ENCODE measurements at regions not wholly inside any gene's neighbourhood (a gene's known extent, or its start where the extent isn't known, plus 50 kb on each side); places are given as distances from the start of the nearest gene placed in this dataset.
"Not testable (repeated sequence)": the region's sequence is repeated elsewhere in the genome, so short reads cannot be mapped to it uniquely, and the experiment has no call there.

GRCh38 chr18:11468617-11469016 is 140.8 kb upstream of the SLC35G4 start:
- no peak for DNase-seq (ENCODE audit: low read depth)
- no peak overlapping the region for H3K4me3 ChIP-seq (ENCODE audit: low read length)
- TF ChIP-seq CTCF (conservative IDR thresholded peaks at IDR 0.05; ENCODE audit: low read depth, low read length) = no peak

- TF ChIP-seq CTCF (conservative IDR thresholded peaks at IDR 0.05; ENCODE audit: low read depth, low read length) = no peak
Observed at GRCh38 chr18:11468120-11468519, 141.3 kb upstream of the SLC35G4 start.

GRCh38 chr18:11467611-11468010 is 141.8 kb upstream of the SLC35G4 start:
- DNase-seq (ENCODE audit: low read depth) = no peak
- no peak for TF ChIP-seq CTCF (conservative IDR thresholded peaks at IDR 0.05; ENCODE audit: low read depth, low read length)
- H3K4me3 ChIP-seq (ENCODE audit: low read length) = no peak overlapping the region

More at GRCh38 chr18:11468120-11468519, 141.3 kb upstream of the SLC35G4 start:
- DNase-seq (ENCODE audit: low read depth) = no peak
- no peak overlapping the region for H3K4me3 ChIP-seq (ENCODE audit: low read length)

- no peak for TF ChIP-seq CTCF (conservative IDR thresholded peaks at IDR 0.05; ENCODE audit: low read depth, low read length)
- DNase-seq (ENCODE audit: low read depth) = no peak
- no peak overlapping the region for H3K4me3 ChIP-seq (ENCODE audit: low read length)
Observed at GRCh38 chr18:11464129-11464528, 145.3 kb upstream of the SLC35G4 start.

- TF ChIP-seq CTCF (conservative IDR thresholded peaks at IDR 0.05; ENCODE audit: low read depth, low read length) = no peak
- no peak for DNase-seq (ENCODE audit: low read depth)
- H3K4me3 ChIP-seq (ENCODE audit: low read length) = no peak overlapping the region
Observed at GRCh38 chr18:11458447-11458846, 150.9 kb upstream of the SLC35G4 start.

GRCh38 chr18:11457853-11458252 is 151.5 kb upstream of the SLC35G4 start:
- not testable (repeated sequence) for DNase-seq (ENCODE audit: low read depth); H3K4me3 ChIP-seq (ENCODE audit: low read length)

GRCh38 chr18:11454040-11454439 is 155.4 kb upstream of the SLC35G4 start:
- no peak for TF ChIP-seq CTCF (conservative IDR thresholded peaks at IDR 0.05; ENCODE audit: low read depth, low read length)
- no peak for DNase-seq (ENCODE audit: low read depth)
- no peak overlapping the region for H3K4me3 ChIP-seq (ENCODE audit: low read length)

GRCh38 chr18:11444169-11444568 is 165.2 kb upstream of the SLC35G4 start:
- DNase-seq (ENCODE audit: low read depth); H3K4me3 ChIP-seq (ENCODE audit: low read length): not testable (repeated sequence)

All from retinal pigment epithelial cell (primary cell).